Activated CD4-positive, alpha-beta T cell treated with anti-CD3 and anti-CD28 coated beads, Interleukin-2, amount 50 U/mL, for 4 hours (primary cell): ENCODE measurements at regions not wholly inside any gene's neighbourhood (a gene's known extent, or its start where the extent isn't known, plus 50 kb on each side); places are given as distances from the start of the nearest gene placed in this dataset.
"Not testable (repeated sequence)": the region's sequence is repeated elsewhere in the genome, so short reads cannot be mapped to it uniquely, and the experiment has no call there.

Experiments
- DNase-seq, 2 experiments: peaks; one replicate each; pipeline ENCODE4 v3.0.0-alpha.2; 2020

- no peak for DNase-seq
Measured at GRCh38 chr3:124142389-124142970, 150.6 kb upstream of the ROPN1 start.

GRCh38 chr3:124143047-124143446 lies 151.1 kb upstream of the ROPN1 start:
- no peak for DNase-seq

- DNase-seq, result no peak
Measured at GRCh38 chr3:124144035-124144814, 152.3 kb upstream of the ROPN1 start.

- DNase-seq, result no peak
Measured at GRCh38 chr3:124147429-124147828, 155.5 kb upstream of the ROPN1 start.

GRCh38 chr3:124147946-124148345 lies 156.0 kb upstream of the ROPN1 start:
- no peak for DNase-seq

- DNase-seq, result no peak
Measured at GRCh38 chr3:124149081-124149480, 157.2 kb upstream of the ROPN1 start.

- DNase-seq, result no peak
Measured at GRCh38 chr3:124149771-124150170, 157.8 kb upstream of the ROPN1 start.

- DNase-seq, result not testable (repeated sequence)
Measured at GRCh38 chr3:124152891-124153290, 161.0 kb upstream of the ROPN1 start.

GRCh38 chr3:124156866-124157712 lies 165.2 kb upstream of the ROPN1 start:
- no peak for DNase-seq

- DNase-seq, result no peak
Measured at GRCh38 chr3:124157748-124158147, 165.8 kb upstream of the ROPN1 start.

GRCh38 chr3:124158168-124158881 lies 166.4 kb upstream of the ROPN1 start:
- DNase-seq, result no peak

GRCh38 chr3:124161448-124161847 lies 169.5 kb upstream of the ROPN1 start:
- DNase-seq, result no peak

GRCh38 chr3:124163689-124164088 lies 171.8 kb upstream of the ROPN1 start:
- no peak for DNase-seq

- no peak for DNase-seq
Measured at GRCh38 chr3:124168271-124168670, 176.3 kb upstream of the ROPN1 start.

GRCh38 chr3:124172283-124172682 lies 180.4 kb upstream of the ROPN1 start:
- DNase-seq, result no peak

- DNase-seq, result no peak
Measured at GRCh38 chr3:124172816-124173215, 180.9 kb upstream of the ROPN1 start.

- no peak for DNase-seq
Measured at GRCh38 chr3:124174476-124174875, 182.6 kb upstream of the ROPN1 start.

- no peak for DNase-seq
Measured at GRCh38 chr3:124174910-124175874, 183.3 kb upstream of the ROPN1 start.

GRCh38 chr3:124177071-124177470 lies 185.1 kb upstream of the ROPN1 start:
- DNase-seq, result no peak

GRCh38 chr3:124178531-124178930 lies 186.6 kb upstream of the ROPN1 start:
- no peak for DNase-seq

GRCh38 chr3:124200407-124200806 lies 208.5 kb upstream of the ROPN1 start:
- DNase-seq, result no peak

GRCh38 chr3:124201226-124201625 lies 209.3 kb upstream of the ROPN1 start:
- no peak for DNase-seq
